ENCODE measurements at regions not wholly inside any gene's neighbourhood (a gene's known extent, or its start where the extent isn't known, plus 50 kb on each side); places are given as distances from the start of the nearest gene placed in this dataset.

DNA sequence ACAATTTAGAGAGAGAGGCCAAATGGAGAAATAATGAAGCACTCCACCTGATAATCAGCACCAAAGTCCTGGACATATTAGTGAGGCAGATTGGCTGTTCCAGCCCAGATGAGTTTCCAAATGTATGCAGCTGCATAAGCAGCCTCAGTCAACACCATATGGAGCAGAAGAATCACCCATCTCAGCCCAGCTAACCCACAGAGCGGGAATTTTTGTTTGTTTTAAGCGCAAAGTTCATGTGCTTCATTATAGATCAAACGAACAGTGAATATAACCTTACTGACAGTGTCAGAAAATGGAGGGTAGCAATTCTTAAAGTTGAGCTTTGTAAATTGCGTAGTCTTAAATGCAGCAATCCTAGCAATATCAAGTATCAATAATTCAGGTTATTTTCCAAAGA is 234.0 kb upstream of the CEP162 start (continued):
- TF ChIP-seq IKZF3 (tag by site-specific recombination; IDR thresholded peaks at IDR 0.05), result no peak
- no peak for TF ChIP-seq SALL2 (tag by site-specific recombination; IDR thresholded peaks at IDR 0.05; ENCODE audit: borderline replicate concordance)
- no peak for TF ChIP-seq ZFP69B (tag by site-specific recombination; IDR thresholded peaks at IDR 0.05)
- TF ChIP-seq REPIN1 (tag by site-specific recombination; IDR thresholded peaks at IDR 0.05; ENCODE audit: low read depth), result no peak
- TF ChIP-seq KLF8 (tag by site-specific recombination; IDR thresholded peaks at IDR 0.05), result no peak
- no peak for TF ChIP-seq PATZ1 (tag by site-specific recombination; IDR thresholded peaks at IDR 0.05)
- no peak for TF ChIP-seq ZNF114 (tag by site-specific recombination; IDR thresholded peaks at IDR 0.05)
- TF ChIP-seq ZNF292 (tag by site-specific recombination; IDR thresholded peaks at IDR 0.05; ENCODE audit: borderline replicate concordance, low read depth), result no peak
- TF ChIP-seq ZNF19 (tag by site-specific recombination; IDR thresholded peaks at IDR 0.05; ENCODE audit: low read depth), result no peak

GRCh38 chr6:84460491-84460890 is 233.0 kb upstream of the CEP162 start:
- ChIA-PET CTCF (interaction anchor here (0.6 to 1.0 kb wide), 5 partner anchors 16 to 347 kb away, joined by 3 to 8 read pairs (median 3); no protein-coding TSS in a partner anchor), POLR2A (no interaction called here)
- H3K36me3 ChIP-seq (ENCODE audit: control insufficient read depth in 2 of 2, insufficient read depth in 1 of 2, low read length in 2 of 2), result no peaks in the 10 kb centered on the region
- TF ChIP-seq TRIM28 (IDR thresholded peaks at IDR 0.05; ENCODE audit: borderline replicate concordance, low read length) (no peak), TSHZ1 (tag by site-specific recombination; IDR thresholded peaks at IDR 0.05; ENCODE audit: borderline replicate concordance) (no peak), KLF8 (tag by site-specific recombination; IDR thresholded peaks at IDR 0.05) (no peak), ZNF184 (tag by site-specific recombination; IDR thresholded peaks at IDR 0.05) (no peak), ZNF624 (tag by site-specific recombination; IDR thresholded peaks at IDR 0.05) (no peak), ZNF239 (tag by site-specific recombination; IDR thresholded peaks at IDR 0.05) (no peak), ZNF133 (tag by site-specific recombination; IDR thresholded peaks at IDR 0.05) (no peak), SALL2 (tag by site-specific recombination; IDR thresholded peaks at IDR 0.05; ENCODE audit: borderline replicate concordance) (no peak), ZNF621 (tag by site-specific recombination; IDR thresholded peaks at IDR 0.05) (no peak), ZNF791 (tag by site-specific recombination; IDR thresholded peaks at IDR 0.05) (no peak), ZNF707 (tag by site-specific recombination; IDR thresholded peaks at IDR 0.05) (no peak)
- TF ChIP-seq, protein P1, sequence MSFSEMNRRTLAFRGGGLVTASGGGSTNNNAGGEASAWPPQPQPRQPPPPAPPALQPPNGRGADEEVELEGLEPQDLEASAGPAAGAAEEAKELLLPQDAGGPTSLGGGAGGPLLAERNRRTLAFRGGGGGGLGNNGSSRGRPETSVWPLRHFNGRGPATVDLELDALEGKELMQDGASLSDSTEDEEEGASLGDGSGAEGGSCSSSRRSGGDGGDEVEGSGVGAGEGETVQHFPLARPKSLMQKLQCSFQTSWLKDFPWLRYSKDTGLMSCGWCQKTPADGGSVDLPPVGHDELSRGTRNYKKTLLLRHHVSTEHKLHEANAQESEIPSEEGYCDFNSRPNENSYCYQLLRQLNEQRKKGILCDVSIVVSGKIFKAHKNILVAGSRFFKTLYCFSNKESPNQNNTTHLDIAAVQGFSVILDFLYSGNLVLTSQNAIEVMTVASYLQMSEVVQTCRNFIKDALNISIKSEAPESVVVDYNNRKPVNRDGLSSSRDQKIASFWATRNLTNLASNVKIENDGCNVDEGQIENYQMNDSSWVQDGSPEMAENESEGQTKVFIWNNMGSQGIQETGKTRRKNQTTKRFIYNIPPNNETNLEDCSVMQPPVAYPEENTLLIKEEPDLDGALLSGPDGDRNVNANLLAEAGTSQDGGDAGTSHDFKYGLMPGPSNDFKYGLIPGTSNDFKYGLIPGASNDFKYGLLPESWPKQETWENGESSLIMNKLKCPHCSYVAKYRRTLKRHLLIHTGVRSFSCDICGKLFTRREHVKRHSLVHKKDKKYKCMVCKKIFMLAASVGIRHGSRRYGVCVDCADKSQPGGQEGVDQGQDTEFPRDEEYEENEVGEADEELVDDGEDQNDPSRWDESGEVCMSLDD (tag by site-specific recombination; IDR thresholded peaks at IDR 0.05), result no peak
- TF ChIP-seq, protein P2, sequence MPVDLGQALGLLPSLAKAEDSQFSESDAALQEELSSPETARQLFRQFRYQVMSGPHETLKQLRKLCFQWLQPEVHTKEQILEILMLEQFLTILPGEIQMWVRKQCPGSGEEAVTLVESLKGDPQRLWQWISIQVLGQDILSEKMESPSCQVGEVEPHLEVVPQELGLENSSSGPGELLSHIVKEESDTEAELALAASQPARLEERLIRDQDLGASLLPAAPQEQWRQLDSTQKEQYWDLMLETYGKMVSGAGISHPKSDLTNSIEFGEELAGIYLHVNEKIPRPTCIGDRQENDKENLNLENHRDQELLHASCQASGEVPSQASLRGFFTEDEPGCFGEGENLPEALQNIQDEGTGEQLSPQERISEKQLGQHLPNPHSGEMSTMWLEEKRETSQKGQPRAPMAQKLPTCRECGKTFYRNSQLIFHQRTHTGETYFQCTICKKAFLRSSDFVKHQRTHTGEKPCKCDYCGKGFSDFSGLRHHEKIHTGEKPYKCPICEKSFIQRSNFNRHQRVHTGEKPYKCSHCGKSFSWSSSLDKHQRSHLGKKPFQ (tag by site-specific recombination; IDR thresholded peaks at IDR 0.05), result no peak
- TF ChIP-seq, protein P3, sequence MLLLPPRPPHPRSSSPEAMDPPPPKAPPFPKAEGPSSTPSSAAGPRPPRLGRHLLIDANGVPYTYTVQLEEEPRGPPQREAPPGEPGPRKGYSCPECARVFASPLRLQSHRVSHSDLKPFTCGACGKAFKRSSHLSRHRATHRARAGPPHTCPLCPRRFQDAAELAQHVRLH (tag by site-specific recombination; IDR thresholded peaks at IDR 0.05), result no peak
- H3K27ac ChIP-seq (ENCODE audit: extremely low read depth, low read depth, low read length), result no peak overlapping the region
- no peaks in the 10 kb centered on the region for H3K9me3 ChIP-seq (ENCODE audit: control insufficient read depth, insufficient read depth, low read depth, low read length)
- no peak overlapping the region for H3K4me3 ChIP-seq (ENCODE audit: low read depth, low read length)
- no peaks in the 10 kb centered on the region for H3K4me1 ChIP-seq (ENCODE audit: control insufficient read depth, insufficient read depth, low read length)

All from HEK293 (cell line).